Umbilical cord (tissue), 1 donor: ENCODE measurements at regions not wholly inside any gene's neighbourhood (a gene's known extent, or its start where the extent isn't known, plus 50 kb on each side); places are given as distances from the start of the nearest gene placed in this dataset.

Experiments
- DNase-seq: peaks from one replicate; pipeline ENCODE4 v3.0.0-alpha.2; 2015; ENCODE audit warnings: low spot score

- no peak for DNase-seq
Observed at GRCh38 chr2:16260041-16260830, 319.9 kb downstream of the MYCN start.

GRCh38 chr2:16259010-16259409 lies 318.7 kb downstream of the MYCN start:
- DNase-seq, result no peak

- no peak for DNase-seq
Observed at GRCh38 chr2:16258350-16258749, 318.0 kb downstream of the MYCN start.

- no peak for DNase-seq
Observed at GRCh38 chr2:16257322-16258028, 317.1 kb downstream of the MYCN start.

GRCh38 chr2:16256601-16257321 lies 316.4 kb downstream of the MYCN start:
- no peak for DNase-seq

GRCh38 chr2:16255120-16255519 lies 314.8 kb downstream of the MYCN start:
- DNase-seq, result no peak

- no peak for DNase-seq
Observed at GRCh38 chr2:16254356-16254965, 314.1 kb downstream of the MYCN start.

- DNase-seq, result no peak
Observed at GRCh38 chr2:16253291-16253690, 312.9 kb downstream of the MYCN start.

- DNase-seq, result no peak
Observed at GRCh38 chr2:16252891-16253290, 312.5 kb downstream of the MYCN start.

- DNase-seq, result no peak
Observed at GRCh38 chr2:16252251-16252650, 311.9 kb downstream of the MYCN start.

GRCh38 chr2:16251511-16252225 lies 311.3 kb downstream of the MYCN start:
- no peak for DNase-seq

- no peak for DNase-seq
Observed at GRCh38 chr2:16250886-16251285, 310.5 kb downstream of the MYCN start.

- DNase-seq, result no peak
Observed at GRCh38 chr2:16250466-16250865, 310.1 kb downstream of the MYCN start.

- DNase-seq, result no peak
Observed at GRCh38 chr2:16250056-16250425, 309.7 kb downstream of the MYCN start.

- no peak for DNase-seq
Observed at GRCh38 chr2:16249246-16250055, 309.1 kb downstream of the MYCN start.

- DNase-seq, result peak; percentile 17
Observed at GRCh38 chr2:16248571-16249105, 308.3 kb downstream of the MYCN start.

GRCh38 chr2:16247326-16248122 lies 307.2 kb downstream of the MYCN start:
- no peak for DNase-seq

- DNase-seq, result no peak
Observed at GRCh38 chr2:16246911-16247310, 306.6 kb downstream of the MYCN start.

- DNase-seq, result no peak
Observed at GRCh38 chr2:16246281-16246850, 306.0 kb downstream of the MYCN start.
